SKM-1 (cell line): ENCODE measurements at regions not wholly inside any gene's neighbourhood (a gene's known extent, or its start where the extent isn't known, plus 50 kb on each side); places are given as distances from the start of the nearest gene placed in this dataset.
"Not testable (repeated sequence)": the region's sequence is repeated elsewhere in the genome, so short reads cannot be mapped to it uniquely, and the experiment has no call there.

Experiments used
- DNase-seq: peaks from one replicate; lab custom pipeline; 2025; ENCODE audit not compliant: unreplicated experiment; lab: John Stamatoyannopoulos, UW

- DNase-seq: no peak
Observed at GRCh38 chr11:38594895-38595294, 1996.9 kb upstream of the RAG2 start.

- DNase-seq: no peak
Observed at GRCh38 chr11:38593649-38594048, 1995.6 kb upstream of the RAG2 start.

- DNase-seq: no peak
Observed at GRCh38 chr11:38582756-38583155, 1984.7 kb upstream of the RAG2 start.

GRCh38 chr11:38582151-38582550 lies 1984.1 kb upstream of the RAG2 start:
- no peak for DNase-seq

GRCh38 chr11:38577769-38578168 lies 1979.7 kb upstream of the RAG2 start:
- DNase-seq: no peak

GRCh38 chr11:38562562-38562961 lies 1964.5 kb upstream of the RAG2 start:
- DNase-seq: no peak

- DNase-seq: no peak
Observed at GRCh38 chr11:38553148-38553547, 1955.1 kb upstream of the RAG2 start.

GRCh38 chr11:38547462-38547861 lies 1949.4 kb upstream of the RAG2 start:
- DNase-seq: no peak

GRCh38 chr11:38543986-38544385 lies 1946.0 kb upstream of the RAG2 start:
- DNase-seq: no peak

- no peak for DNase-seq
Observed at GRCh38 chr11:38543311-38543710, 1945.3 kb upstream of the RAG2 start.

- no peak for DNase-seq
Observed at GRCh38 chr11:38538866-38539680, 1941.0 kb upstream of the RAG2 start.

GRCh38 chr11:38530226-38530625 lies 1932.2 kb upstream of the RAG2 start:
- no peak for DNase-seq

GRCh38 chr11:38524945-38525344 lies 1926.9 kb upstream of the RAG2 start:
- no peak for DNase-seq

- no peak for DNase-seq
Observed at GRCh38 chr11:38517991-38518390, 1920.0 kb upstream of the RAG2 start.

GRCh38 chr11:38512830-38513229 lies 1914.8 kb upstream of the RAG2 start:
- not testable (repeated sequence) for DNase-seq

- no peak for DNase-seq
Observed at GRCh38 chr11:38510041-38510440, 1912.0 kb upstream of the RAG2 start.

GRCh38 chr11:38503876-38504275 lies 1905.8 kb upstream of the RAG2 start:
- no peak for DNase-seq

- no peak for DNase-seq
Observed at GRCh38 chr11:38498721-38499120, 1900.7 kb upstream of the RAG2 start.

- no peak for DNase-seq
Observed at GRCh38 chr11:38491986-38492385, 1894.0 kb upstream of the RAG2 start.

GRCh38 chr11:38481391-38481790 lies 1883.4 kb upstream of the RAG2 start:
- DNase-seq: no peak

GRCh38 chr11:38476808-38477575 lies 1879.0 kb upstream of the RAG2 start:
- DNase-seq: no peak

- DNase-seq: no peak
Observed at GRCh38 chr11:38461751-38462150, 1863.7 kb upstream of the RAG2 start.
